Hypothalamus (tissue), 51 donors: ENCODE measurements at regions not wholly inside any gene's neighbourhood (a gene's known extent, or its start where the extent isn't known, plus 50 kb on each side); places are given as distances from the start of the nearest gene placed in this dataset.
A peak's percentile ranks its signal among the peaks of the same experiment; 100 is the strongest.
"Not testable (repeated sequence)": the region's sequence is repeated elsewhere in the genome, so short reads cannot be mapped to it uniquely, and the experiment has no call there.

Experiments
- DNase-seq, 51 donors: peaks; one replicate each; lab custom pipeline; 2025; lab: John Stamatoyannopoulos, UW

DNA sequence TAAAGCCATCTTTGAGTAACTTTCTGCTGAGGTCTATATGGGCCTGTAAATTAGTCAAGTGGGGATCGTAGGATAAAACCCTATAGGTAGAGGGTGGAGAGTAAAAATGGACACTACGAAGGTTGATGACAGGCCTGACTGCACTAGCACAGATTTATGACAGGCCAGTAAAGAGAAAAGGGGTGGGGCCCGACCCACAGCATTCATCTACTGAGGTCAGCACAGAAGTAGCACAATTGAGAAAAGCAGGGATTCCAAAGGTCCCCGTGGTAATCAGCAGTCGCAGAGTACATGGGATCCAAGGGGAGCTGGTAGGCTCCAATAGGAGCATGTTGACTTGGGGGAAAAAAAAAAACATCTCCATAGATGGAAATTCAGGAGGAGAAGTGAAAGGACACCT lies 660.4 kb downstream of the TFAP2A start:
- DNase-seq: no peak

DNA sequence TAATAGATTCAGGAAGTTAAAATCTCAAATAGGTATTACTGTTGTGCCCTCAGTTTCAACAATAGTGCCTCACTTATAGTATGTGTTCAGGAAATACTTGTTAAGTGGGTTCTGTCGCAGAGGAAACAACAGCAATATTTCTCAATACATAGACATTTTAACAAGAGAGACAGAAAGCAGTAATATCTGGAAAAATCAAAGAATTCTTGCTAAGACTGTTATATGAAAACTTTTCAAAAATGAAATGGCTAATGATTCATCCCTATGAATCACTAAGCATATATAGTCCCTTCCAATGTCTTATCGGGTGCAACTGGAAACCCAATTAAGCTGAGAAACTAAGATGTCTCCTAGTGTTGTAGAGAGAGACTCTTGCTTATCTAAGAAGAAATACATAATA lies 668.9 kb downstream of the TFAP2A start:
- DNase-seq: no peak

GRCh38 chr6:9745476-9745875 lies 669.4 kb downstream of the TFAP2A start:
- no peak for DNase-seq

- DNase-seq: no peak
Observed at GRCh38 chr6:9744119-9744518, 670.8 kb downstream of the TFAP2A start.

DNA sequence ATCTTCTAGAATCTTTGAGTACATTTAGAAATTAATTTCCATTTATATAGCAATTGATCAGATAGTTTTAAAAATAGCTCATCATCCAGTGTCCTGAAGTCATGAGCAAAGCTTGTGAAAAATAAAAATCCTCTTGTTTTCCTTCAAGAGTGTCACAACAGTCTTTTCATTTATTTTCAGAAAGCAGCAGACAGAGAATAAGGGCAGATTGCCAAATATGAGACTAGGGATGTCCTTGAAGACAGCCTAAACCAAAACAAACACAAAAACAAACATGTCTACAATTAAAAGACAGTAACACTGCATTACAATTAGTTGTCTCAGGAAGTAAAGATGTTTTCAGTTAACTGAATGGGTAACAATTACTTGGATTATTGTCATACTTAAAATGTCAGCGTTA lies 682.8 kb downstream of the TFAP2A start:
- DNase-seq: no peak

DNA sequence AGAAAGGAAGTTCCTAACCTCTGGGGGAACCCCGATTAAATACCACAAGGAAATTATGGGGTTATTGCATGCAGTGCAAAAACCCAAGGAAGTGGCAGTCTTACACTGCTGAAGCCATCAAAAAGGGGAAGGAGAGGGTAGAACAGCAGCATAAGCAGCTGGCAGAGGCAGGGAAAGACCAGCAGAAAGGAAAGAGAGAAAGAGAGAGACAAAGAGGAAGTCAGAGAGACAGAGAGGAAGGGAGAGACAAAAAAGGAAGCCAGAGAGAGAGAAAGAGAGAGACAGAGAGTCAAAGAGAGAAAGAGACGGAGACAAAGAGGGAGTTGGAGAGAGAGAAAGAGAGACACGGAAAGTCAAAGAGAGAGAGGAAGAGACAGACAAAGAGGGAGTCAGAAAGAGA lies 689.1 kb downstream of the TFAP2A start:
- not testable (repeated sequence) for DNase-seq

GRCh38 chr6:9717568-9717967 lies 697.3 kb downstream of the TFAP2A start:
- DNase-seq: no peak

DNA sequence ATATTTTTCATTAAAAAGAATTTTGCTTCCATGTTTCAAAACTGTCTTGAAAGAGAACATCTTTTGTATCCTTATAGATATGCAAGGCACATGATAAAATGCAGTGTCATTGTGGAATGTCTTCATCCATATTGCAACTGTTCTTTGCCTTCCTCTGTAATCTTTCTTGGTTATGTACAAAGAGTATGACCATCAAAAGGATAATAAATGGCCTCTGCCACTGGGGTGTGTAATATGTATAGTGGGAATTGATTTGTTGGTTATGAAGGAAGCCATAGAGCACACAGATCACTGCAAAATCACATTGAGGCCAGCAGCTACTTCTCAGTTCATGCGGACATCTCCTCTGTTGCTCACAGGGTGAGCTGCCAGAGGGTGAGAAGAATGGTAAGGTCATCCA lies 703.5 kb downstream of the TFAP2A start:
- DNase-seq: no peak

DNA sequence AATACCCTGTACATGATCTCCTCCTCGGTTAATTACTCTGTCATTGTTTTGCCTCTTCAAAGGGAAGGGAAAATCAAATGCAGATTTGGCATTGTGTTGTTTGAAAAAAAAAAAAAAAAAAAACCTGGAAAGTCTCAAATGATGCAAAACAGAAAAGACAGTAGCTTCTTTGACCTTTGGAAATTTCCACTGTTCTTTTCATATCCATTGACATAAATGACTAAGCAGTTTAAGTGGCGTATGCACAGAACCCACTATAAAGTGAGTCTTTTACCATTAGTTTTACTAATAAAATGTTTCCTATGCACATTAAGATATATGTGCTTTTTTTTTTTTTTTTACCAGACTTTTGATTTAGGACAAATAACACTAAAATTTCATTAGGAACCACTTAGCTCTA lies 704.3 kb downstream of the TFAP2A start:
- no peak for DNase-seq

DNA sequence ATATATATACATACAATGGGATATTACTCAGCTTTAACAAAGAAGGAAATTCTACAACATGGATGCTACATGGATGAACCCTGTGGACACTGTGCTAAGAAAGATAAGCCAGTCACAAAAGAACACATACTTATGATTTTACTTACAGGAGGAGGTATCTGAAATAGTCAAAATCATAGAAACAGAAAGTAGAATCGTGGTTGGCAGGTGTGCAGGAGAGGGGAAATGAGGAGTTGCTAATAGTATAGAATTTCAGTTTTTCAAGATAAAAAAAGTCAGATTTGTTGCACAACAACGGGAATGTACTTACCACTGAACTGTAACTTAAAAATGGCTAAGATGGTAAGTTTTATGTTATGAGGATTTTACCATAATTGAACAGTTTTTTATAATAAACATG lies 706.3 kb downstream of the TFAP2A start:
- no peak for DNase-seq

DNA sequence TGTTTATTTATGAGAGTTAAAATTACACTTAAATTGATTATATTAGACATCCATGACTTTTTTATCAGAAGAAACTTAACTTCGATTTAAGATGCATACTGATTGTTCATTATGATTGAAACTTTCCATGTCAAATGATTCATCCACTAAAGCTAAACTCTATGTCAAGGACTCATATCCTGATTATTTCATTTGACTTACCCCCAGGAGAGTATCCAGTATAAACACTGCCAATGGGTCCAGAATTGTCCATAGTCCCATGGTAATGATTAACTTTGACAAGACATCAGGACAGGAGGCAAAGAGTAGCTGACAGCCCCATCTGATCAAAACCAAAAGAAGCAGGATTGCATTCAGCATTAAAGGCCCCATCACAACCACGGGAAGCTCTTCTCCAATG lies 709.9 kb downstream of the TFAP2A start:
- no peak for DNase-seq

DNA sequence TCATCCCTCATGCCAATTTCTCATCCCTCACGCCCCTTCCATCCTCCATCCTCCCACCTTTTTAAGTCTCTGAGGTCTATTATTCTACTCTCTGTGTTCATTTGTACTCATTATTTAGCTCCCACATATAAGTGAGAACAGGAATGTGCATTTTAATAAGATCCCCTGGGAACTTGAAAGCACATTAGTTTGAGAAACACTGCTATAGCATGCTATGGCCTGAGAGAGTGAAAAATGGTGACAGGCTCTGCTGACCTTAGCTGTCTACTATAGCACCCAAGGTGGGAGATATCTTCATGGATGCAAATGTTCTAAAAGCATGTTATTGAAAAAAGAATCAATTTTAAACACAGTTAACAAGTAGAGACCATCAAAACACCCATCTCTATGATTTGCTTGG lies 712.0 kb downstream of the TFAP2A start:
- DNase-seq: no peak

DNA sequence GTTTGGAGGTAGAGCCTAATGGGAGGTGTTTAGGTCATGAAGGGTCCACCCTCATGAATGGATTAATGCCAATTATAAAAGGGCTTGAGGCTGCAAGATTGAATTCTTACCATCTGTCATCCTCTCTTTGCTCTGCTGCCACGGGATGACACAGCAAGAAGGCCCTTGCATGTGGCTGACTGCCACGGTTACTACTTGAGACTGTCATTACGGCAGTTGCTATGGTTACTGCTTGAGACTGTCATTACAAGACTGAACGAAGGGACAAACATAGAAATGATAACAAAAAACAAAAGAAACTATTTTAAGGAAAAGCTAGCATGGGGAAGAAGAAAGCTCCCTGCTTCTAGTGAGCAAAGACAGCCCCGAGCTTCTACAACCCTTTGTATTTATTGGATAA lies 715.0 kb downstream of the TFAP2A start:
- DNase-seq: peak in 6 of 51 donors; percentile 2 to 11 (median 8)

GRCh38 chr6:9697263-9697931 lies 717.5 kb downstream of the TFAP2A start:
- no peak for DNase-seq

DNA sequence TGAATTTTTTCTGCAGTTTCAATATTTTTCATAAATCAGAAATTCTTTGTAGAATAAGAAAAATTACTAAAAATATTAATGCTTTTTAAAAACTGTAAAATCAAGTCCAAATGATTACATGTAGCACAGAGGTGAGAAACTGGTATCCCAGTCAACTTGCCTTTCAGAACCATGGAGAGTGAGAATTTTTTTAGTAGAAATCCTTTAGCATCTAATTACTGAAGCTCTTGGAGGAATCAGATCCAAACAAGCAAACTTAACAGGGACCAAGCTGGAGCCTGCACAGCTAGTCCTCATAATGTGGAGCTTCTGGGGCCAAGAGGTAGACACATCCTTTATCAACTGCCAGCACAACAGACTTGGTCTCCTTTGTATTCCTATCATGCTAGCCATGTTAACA lies 724.5 kb downstream of the TFAP2A start:
- no peak for DNase-seq

- DNase-seq: not testable (repeated sequence)
Observed at GRCh38 chr6:9680727-9681126, 734.1 kb downstream of the TFAP2A start.

GRCh38 chr6:9675122-9675521 lies 739.8 kb downstream of the TFAP2A start:
- no peak for DNase-seq

GRCh38 chr6:9659848-9660247 lies 755.0 kb downstream of the TFAP2A start:
- DNase-seq: no peak

DNA sequence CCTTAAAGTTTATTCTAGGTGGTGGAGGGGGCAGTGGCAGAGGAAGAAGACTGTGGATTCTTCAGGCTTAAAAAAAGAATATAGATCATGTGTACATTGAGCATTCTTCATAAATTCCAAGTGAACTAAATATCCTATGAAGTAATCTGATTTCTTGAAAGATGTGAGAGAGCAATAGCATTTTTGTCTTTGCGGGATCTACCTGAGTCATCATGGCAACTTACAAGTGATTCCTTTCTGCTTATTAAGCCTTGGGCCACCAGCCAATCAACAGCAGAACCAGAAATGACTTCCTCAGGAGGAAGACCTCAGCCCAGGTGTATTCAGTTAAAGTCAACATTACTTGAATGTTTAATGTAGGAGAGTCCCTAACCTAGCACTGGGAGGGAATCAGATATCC lies 756.9 kb downstream of the TFAP2A start:
- no peak for DNase-seq

- DNase-seq: no peak
Observed at GRCh38 chr6:9647599-9647998, 767.3 kb downstream of the TFAP2A start.

DNA sequence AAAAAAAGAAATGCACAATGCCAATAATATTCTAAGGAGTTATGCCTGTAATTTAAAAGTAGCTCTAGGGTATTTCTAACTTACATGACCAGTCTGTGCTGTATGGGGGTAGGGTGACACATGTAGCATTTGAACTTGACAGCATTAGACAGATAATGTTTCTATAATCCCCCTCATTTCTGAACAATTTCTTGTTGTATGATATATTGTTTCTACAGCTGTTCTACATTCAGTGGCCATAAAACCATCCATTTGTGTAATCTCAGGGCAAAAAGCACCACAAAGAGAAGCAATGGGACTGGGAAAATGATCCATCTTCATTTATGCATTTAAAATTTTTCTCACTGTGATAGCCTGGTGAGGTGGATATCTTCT lies 767.8 kb downstream of the TFAP2A start:
- DNase-seq: no peak

GRCh38 chr6:9646342-9647070 lies 768.4 kb downstream of the TFAP2A start:
- no peak for DNase-seq

DNA sequence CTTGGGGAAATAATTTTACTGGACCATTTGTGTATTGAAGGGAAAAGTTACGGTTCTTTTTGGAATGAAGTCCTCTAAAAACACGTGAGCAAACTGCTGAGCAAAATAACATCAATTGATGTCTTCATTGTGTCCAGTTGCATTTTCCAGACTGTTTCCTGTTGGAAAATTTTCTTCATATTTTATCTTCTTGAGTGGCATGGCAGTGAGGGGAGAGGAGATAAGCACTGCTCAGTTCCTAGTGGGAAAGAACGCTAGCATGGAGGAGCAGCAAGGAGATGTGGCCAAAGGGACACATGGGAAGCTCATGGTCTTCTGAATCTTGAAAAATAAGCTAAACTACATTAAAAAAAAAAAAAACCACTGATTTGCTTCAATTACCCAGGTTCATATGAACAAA lies 776.0 kb downstream of the TFAP2A start:
- DNase-seq: no peak
